ENCODE measurements at regions not wholly inside any gene's neighbourhood (a gene's known extent, or its start where the extent isn't known, plus 50 kb on each side); places are given as distances from the start of the nearest gene placed in this dataset.

- DNase-seq: no peak
Measured at GRCh38 chr19:30172613-30173242, 199.5 kb upstream of the ZNF536 start.

GRCh38 chr19:30173593-30174356 is 198.4 kb upstream of the ZNF536 start:
- DNase-seq: no peak

GRCh38 chr19:30174357-30174645 is 197.9 kb upstream of the ZNF536 start:
- DNase-seq: no peak

DNA sequence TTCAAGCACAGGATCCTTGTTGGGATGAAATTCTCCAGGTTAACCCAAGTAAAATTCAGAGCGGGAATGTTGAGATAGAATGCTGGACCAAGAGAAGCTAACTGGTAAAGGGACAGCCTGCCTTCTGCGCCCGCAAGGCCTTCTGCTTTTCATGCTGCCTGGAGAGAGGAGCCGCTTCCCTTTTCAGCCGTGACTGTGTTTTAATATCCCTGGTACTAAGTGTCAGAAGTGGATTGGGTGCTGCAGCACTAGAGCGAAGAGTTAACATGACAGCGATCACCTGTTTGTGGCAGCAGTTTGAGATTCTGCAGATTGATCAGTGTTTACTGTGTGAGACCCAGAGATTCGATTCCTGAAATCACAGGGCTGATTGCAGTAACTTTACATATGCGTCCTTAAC is 197.4 kb upstream of the ZNF536 start:
- no peak for DNase-seq

GRCh38 chr19:30175987-30176386 is 196.2 kb upstream of the ZNF536 start:
- DNase-seq: no peak

DNA sequence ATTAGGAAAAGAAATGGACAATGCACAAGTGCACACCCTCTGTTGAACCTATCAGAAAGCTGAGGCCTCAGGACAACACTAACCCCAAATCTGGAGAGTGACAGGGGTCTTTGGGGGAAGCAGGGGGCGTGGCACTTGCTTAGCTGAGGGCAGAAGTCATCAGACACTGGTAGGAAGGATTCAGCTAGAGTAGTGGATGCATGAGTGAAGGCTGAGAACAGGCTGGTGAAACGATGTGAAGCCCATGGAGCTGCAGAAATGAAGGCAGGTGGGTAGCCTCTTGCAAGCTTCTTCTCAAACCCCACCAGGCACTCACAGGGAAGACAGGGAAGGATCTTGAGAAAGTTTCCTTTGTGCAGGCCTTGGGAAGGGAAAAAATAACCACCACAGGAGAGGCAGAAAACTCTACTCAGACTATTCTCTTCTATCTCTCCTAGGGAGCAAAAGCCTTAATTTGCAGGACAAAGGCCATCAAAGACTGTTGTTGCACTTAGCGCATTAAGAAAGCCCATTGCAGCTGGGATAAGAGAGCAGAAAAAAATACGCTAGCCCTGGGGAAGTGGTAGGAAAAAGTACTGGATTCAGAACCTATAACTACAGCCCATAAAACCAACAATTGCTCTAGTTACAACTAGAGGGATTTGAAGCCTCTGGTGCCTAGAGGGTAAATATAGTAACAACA is 193.3 kb upstream of the ZNF536 start:
- no peak for DNase-seq

DNA sequence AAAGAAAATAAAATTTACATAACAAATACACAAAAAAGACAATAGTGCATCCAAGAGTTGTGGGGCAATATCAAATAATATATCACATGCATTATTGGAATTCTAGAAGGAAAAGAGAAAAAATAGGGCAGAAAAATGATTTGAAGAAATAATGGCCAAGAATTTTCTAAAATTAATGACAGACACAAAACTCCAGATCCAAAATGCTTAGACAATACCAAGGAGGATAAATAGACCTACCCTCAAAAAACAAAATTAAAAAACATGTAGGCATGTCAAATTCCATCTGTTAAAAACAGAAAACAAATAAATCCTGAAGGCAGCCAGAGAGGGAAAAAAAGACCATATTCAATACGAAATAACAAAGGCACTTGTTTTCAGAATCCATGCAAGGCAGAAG is 191.5 kb upstream of the ZNF536 start:
- no peak for DNase-seq

DNA sequence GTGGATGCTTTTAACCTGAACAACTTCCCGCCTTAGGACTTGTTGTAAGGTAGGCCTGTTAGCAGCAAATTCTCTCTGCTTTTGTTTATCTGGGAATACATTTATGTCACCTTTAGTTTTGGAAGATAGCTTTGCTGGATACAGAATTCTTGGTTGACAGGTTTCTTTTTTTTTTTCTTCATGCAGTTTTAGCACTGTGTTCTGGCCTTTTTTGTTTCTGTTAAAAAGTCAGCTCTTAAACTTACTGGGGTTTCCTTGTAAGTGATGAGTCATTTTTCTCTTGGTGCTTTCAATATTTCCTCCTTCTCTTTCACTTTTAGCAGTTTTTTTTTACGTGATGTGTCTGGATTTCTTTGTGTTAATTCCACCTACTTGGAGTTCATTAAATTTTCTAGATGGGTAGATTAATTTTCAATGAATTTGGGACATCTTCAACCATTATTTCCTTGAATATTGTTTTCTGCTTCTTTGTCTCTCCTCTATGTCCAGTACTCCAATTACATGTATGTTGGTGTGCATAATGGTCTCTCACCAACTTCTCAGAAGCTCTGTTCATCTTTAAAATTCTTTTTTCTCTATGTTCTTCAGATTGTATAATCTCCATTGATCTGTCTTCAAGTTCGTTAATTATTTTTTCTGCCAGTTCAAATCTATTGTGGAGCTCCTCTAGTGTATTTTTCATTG is 188.2 kb upstream of the ZNF536 start:
- no peak for DNase-seq

- DNase-seq: no peak
Measured at GRCh38 chr19:30202060-30202600, 170.1 kb upstream of the ZNF536 start.

GRCh38 chr19:30204721-30205120 is 167.5 kb upstream of the ZNF536 start:
- no peak for DNase-seq

DNA sequence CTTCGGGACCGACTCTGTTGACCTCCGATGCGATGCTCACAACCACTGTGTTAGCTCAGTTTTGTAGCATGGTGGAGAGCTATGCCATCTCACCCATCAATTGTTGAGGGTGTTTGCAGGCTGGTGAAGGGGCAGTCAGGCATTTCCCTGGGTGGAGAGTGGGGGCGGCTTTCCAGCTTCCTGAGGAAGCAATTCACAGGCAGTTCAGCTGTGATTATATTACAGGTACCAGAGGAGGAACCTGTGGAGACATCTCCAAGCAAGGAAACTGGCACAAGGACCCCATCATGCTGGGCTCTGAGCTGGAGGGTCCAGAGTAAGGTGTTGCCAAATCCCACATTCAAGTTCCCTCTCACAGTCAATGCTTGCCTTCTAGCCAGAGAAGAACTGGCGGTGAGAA is 166.0 kb upstream of the ZNF536 start:
- DNase-seq: no peak

GRCh38 chr19:30207357-30207756 is 164.8 kb upstream of the ZNF536 start:
- DNase-seq: no peak

- no peak for DNase-seq
Measured at GRCh38 chr19:30208436-30209060, 163.6 kb upstream of the ZNF536 start.

DNA sequence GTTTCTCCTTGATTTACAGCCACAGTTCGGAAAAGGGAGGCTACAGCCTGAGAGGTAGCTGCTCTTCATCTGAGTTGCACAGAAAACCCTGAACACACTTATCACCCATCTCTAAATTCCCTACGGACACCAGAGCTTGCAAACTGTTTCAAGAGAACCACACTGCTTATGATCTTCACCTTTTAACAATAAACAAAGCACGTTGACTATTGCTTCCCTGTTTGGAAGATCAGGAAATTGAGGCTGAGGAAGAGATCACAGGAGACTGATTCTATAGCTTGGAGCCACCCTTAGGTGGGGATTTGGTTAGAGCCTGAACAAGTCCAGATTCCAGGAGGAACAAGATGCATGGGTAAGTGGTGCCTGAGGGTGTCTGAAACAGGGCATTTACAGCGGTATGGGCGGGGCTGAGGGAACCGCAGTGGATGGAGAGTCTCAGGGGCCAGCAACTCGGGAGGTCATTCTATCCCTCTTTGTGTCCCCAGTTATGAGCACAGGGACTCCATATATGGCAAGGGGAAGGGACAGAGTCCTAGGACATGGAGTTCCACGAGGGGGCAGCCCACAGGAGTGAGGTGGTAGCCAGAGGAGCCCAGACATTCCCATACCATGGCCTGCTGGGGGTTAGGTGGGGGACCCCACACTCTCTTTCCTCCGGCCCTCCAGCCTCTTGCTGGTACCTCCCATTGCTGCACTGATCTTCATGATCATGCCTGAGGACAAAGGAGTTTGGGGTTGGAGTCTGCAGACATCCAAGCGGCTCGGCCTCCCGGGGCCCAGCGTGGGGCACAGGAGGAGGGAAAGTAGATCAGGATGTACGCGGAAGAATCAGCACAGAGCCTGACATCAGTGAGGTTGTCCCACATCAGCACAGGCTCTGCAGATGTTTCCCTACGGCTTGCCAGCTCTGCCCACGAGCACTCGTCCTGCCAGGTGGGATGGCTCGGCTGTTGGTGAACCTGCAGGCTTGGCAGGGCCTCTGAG is 162.3 kb upstream of the ZNF536 start:
- no peak for DNase-seq

DNA sequence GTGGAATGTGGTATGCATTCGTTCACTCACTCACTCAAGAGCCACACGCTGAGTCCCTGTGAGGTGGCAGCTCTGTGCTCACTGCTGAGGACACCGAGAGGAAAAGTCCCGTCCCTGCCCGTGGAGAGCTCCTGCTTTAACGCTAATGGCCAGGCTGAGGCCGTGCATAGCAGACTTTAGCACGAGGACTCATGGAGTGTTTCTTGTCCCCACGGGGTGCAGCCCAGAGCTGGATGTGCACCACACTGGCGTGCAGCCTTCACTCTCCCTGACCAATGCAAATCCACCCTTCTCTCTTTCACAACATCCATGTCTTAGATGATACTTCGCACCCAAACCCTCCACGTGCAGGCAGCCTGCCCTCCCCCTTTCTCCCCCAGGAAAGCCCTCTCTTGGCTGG is 159.6 kb upstream of the ZNF536 start:
- DNase-seq: no peak

DNA sequence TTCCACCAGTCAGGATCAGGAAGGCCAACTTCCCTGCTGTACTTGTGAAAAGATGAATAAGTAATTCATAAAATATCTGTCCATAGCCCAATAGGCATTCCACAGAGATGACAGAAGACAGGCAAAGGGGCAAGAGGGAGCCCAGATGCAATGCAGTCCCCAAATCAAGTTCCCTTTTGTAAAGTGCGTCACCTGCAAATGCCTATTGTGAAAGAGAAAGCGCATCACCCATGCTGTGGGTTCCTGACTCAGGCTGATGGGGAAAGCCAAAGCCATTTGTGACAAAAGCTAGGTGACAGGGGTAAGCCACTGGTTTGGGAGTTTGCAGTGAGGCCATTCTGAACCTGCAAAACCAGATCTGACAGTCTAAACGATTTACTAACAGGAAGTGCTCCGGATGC is 157.5 kb upstream of the ZNF536 start:
- DNase-seq: no peak

GRCh38 chr19:30215248-30215647 is 156.9 kb upstream of the ZNF536 start:
- DNase-seq: no peak

DNA sequence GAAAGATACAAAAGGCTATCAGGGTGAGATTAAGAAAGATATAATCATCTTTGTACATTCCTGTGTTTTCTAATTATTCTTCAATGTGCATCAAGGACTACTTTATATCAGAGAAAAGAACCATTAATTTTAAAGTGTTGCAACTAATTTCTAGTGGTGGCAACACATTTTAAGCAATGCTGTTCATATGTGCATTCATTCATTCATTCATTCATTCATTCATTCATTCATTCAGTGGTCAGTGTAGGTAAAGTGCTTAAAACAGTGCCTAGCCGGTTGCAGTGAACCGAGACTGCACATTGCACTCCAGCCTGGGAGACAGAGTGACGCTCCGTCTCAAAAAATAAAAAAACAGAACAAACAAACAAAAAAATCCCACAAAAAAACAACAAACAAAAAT is 155.7 kb upstream of the ZNF536 start:
- DNase-seq: no peak

GRCh38 chr19:30217461-30217860 is 154.7 kb upstream of the ZNF536 start:
- no peak for DNase-seq

GRCh38 chr19:30219702-30220101 is 152.5 kb upstream of the ZNF536 start:
- DNase-seq: no peak

DNA sequence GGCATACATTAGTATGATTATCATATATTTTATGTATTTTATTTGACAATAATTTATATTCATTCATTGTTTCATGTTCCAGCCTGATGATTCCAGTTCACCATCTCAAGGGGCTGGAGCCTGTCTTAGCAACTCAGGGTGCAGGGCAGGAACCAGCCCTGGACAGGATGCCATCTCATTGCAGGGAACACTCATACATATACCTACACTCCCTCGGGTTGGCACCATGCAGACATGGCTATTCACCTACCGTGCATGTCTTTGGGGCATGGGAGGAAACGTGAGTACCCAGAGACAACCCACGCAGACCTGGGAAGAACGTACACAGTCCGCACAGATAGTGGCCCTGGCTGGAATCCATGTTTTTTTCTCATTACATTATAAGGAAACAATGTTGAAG is 151.0 kb upstream of the ZNF536 start:
- no peak for DNase-seq

- DNase-seq: no peak
Measured at GRCh38 chr19:30222428-30222873, 149.7 kb upstream of the ZNF536 start.
